ENCODE measurements at regions not wholly inside any gene's neighbourhood (a gene's known extent, or its start where the extent isn't known, plus 50 kb on each side); places are given as distances from the start of the nearest gene placed in this dataset.

GRCh38 chr4:75287738-75288517 is 226.3 kb downstream of the RCHY1 start:
- ChIA-PET POLR2A (no interaction called here), CTCF (ENCODE audit: low intra/inter-chr PET ratio, low total read pairs) (no interaction called here)
- H4K20me1 ChIP-seq (ENCODE audit: insufficient read depth, low read length) = no peaks in the 10 kb centered on the region
- H3K4me1 ChIP-seq (ENCODE audit: insufficient read depth, low read length) = no peaks in the 10 kb centered on the region
- no peak overlapping the region for H3K4me2 ChIP-seq (ENCODE audit: low read depth, low read length)
- no peak overlapping the region for H3K9ac ChIP-seq (ENCODE audit: insufficient read depth, low read depth, low read length)
- no peaks in the 10 kb centered on the region for H3K27me3 ChIP-seq (ENCODE audit: control insufficient read depth in 1 of 2, insufficient read depth in 2 of 2, low read length in 2 of 2)
- H3K4me3 ChIP-seq (replicated peaks in 1 of 3; ENCODE audit: insufficient read depth in 1 of 3, low read depth in 2 of 3, low read length in 3 of 3) = no peak overlapping the region
- no peaks in the 10 kb centered on the region for H3K9me3 ChIP-seq (ENCODE audit: low read length)
- H3K79me2 ChIP-seq (ENCODE audit: insufficient read depth, low read length) = no peaks in the 10 kb centered on the region
- ATAC-seq (no peak), DNase-seq (ENCODE audit: low spot score) (no peak), FAIRE-seq (no peak)
- in situ Hi-C loops (cut with HindIII; ENCODE audit: extremely low pct_ligation_motif_present, low pct_unique_long_range_greater_than_20kb) = no loop called here
- H3K27ac ChIP-seq (ENCODE audit: extremely low read length, insufficient read depth, low read length) = no peak overlapping the region
- TF ChIP-seq SRF (IDR thresholded peaks at IDR 0.05; ENCODE audit: low read depth, low read length) (no peak), SP140L (CRISPR knock-in tag; IDR thresholded peaks at IDR 0.05; ENCODE audit: borderline replicate concordance) (no peak), ZNF879 (CRISPR knock-in tag; IDR thresholded peaks at IDR 0.05) (no peak), SOX6 (IDR thresholded peaks at IDR 0.05) (no peak), SOX6 (CRISPR knock-in tag; IDR thresholded peaks at IDR 0.05) (no peak), KDM2A (CRISPR knock-in tag; IDR thresholded peaks at IDR 0.05; ENCODE audit: borderline replicate concordance, low read depth) (no peak), TFE3 (CRISPR knock-in tag; IDR thresholded peaks at IDR 0.05) (no peak), NFIC (IDR thresholded peaks at IDR 0.05; ENCODE audit: low read length) (no peak), MYNN (CRISPR knock-in tag; IDR thresholded peaks at IDR 0.05; ENCODE audit: low read depth) (no peak), MLLT10 (CRISPR knock-in tag; IDR thresholded peaks at IDR 0.05) (no peak), ZFP41 (CRISPR knock-in tag; IDR thresholded peaks at IDR 0.05; ENCODE audit: borderline replicate concordance) (no peak), FLYWCH1 (CRISPR knock-in tag; IDR thresholded peaks at IDR 0.05) (no peak), ZNF44 (CRISPR knock-in tag; IDR thresholded peaks at IDR 0.05) (no peak), NPAS2 (CRISPR knock-in tag; IDR thresholded peaks at IDR 0.05; ENCODE audit: borderline replicate concordance) (no peak), RAD21 (CRISPR knock-in tag; IDR thresholded peaks at IDR 0.05) (no peak), RNF219 (CRISPR knock-in tag; IDR thresholded peaks at IDR 0.05) (no peak), ZSCAN25 (CRISPR knock-in tag; IDR thresholded peaks at IDR 0.05) (no peak), SP5 (CRISPR knock-in tag; IDR thresholded peaks at IDR 0.05; ENCODE audit: borderline replicate concordance, low read depth) (no peak), ZNF557 (CRISPR knock-in tag; IDR thresholded peaks at IDR 0.05) (no peak), ZSCAN21 (CRISPR knock-in tag; IDR thresholded peaks at IDR 0.05; ENCODE audit: borderline replicate concordance) (no peak), ZNF343 (CRISPR knock-in tag; IDR thresholded peaks at IDR 0.05) (no peak)
- WGBS (ENCODE audit: low lambda C conversion rate) = 18% methylated on average over 6 of the region's 8 CpGs
- BruUV-seq (replicated peaks) = no TSS peak
- intact Hi-C loops (cut with micrococcal nuclease; ENCODE audit: unreplicated experiment) = loop anchor here (5.0 kb wide), 1 partner anchor 356 kb away; the partner anchor contains the start of gene PARM1
- no peak overlapping the region for H2AFZ ChIP-seq (ENCODE audit: low read length)
- no peaks in the 10 kb centered on the region for H3K36me3 ChIP-seq (replicated peaks in 1 of 2; ENCODE audit: control insufficient read depth in 1 of 2, insufficient read depth in 2 of 2, low read length in 2 of 2)
